GM18498 (cell line): ENCODE measurements at regions not wholly inside any gene's neighbourhood (a gene's known extent, or its start where the extent isn't known, plus 50 kb on each side); places are given as distances from the start of the nearest gene placed in this dataset.

Experiments used
- ATAC-seq: cut with Tn5 transposase; IDR thresholded peaks from one replicate; pipeline ENCODE4 v1.9.1; 2021; ENCODE audit warnings: mild to moderate bottlenecking, moderate library complexity; ENCODE audit not compliant: unreplicated experiment

GRCh38 chr3:145721815-145722214 lies 439.2 kb downstream of the PLOD2 start:
- ATAC-seq = no peak

- ATAC-seq = no peak
Observed at GRCh38 chr3:145727476-145727875, 433.5 kb downstream of the PLOD2 start.

GRCh38 chr3:145735631-145736030 lies 425.4 kb downstream of the PLOD2 start:
- ATAC-seq = no peak

GRCh38 chr3:145737952-145738351 lies 423.0 kb downstream of the PLOD2 start:
- no peak for ATAC-seq

- no peak for ATAC-seq
Observed at GRCh38 chr3:145739926-145740325, 421.1 kb downstream of the PLOD2 start.

- ATAC-seq = no peak
Observed at GRCh38 chr3:145750657-145751056, 410.3 kb downstream of the PLOD2 start.

GRCh38 chr3:145752576-145752975 lies 408.4 kb downstream of the PLOD2 start:
- ATAC-seq = no peak

- ATAC-seq = no peak
Observed at GRCh38 chr3:145754605-145755289, 406.2 kb downstream of the PLOD2 start.

GRCh38 chr3:145760036-145760435 lies 400.9 kb downstream of the PLOD2 start:
- no peak for ATAC-seq

GRCh38 chr3:145767909-145768308 lies 393.1 kb downstream of the PLOD2 start:
- ATAC-seq = no peak

GRCh38 chr3:145776782-145777408 lies 384.1 kb downstream of the PLOD2 start:
- ATAC-seq = peak; percentile 64

GRCh38 chr3:145780301-145780700 lies 380.7 kb downstream of the PLOD2 start:
- ATAC-seq = no peak

- no peak for ATAC-seq
Observed at GRCh38 chr3:145785668-145786067, 375.3 kb downstream of the PLOD2 start.

GRCh38 chr3:145798007-145798406 lies 363.0 kb downstream of the PLOD2 start:
- no peak for ATAC-seq

GRCh38 chr3:145798696-145799537 lies 362.1 kb downstream of the PLOD2 start:
- ATAC-seq = no peak

- ATAC-seq = no peak
Observed at GRCh38 chr3:145801696-145802095, 359.3 kb downstream of the PLOD2 start.

- no peak for ATAC-seq
Observed at GRCh38 chr3:145807990-145808389, 353.0 kb downstream of the PLOD2 start.

- no peak for ATAC-seq
Observed at GRCh38 chr3:145812391-145812790, 348.6 kb downstream of the PLOD2 start.

GRCh38 chr3:145815707-145816413 lies 345.1 kb downstream of the PLOD2 start:
- ATAC-seq = no peak

- no peak for ATAC-seq
Observed at GRCh38 chr3:145817870-145818483, 343.0 kb downstream of the PLOD2 start.

- no peak for ATAC-seq
Observed at GRCh38 chr3:145820170-145820569, 340.8 kb downstream of the PLOD2 start.
